Heart left ventricle (tissue), 16 donors: ENCODE measurements at regions not wholly inside any gene's neighbourhood (a gene's known extent, or its start where the extent isn't known, plus 50 kb on each side); places are given as distances from the start of the nearest gene placed in this dataset.
A peak's percentile ranks its signal among the peaks of the same experiment; 100 is the strongest.
"Not testable (repeated sequence)": the region's sequence is repeated elsewhere in the genome, so short reads cannot be mapped to it uniquely, and the experiment has no call there.

Experiments
- ATAC-seq, 4 donors: fragments of 200-7000 bp; cut with Tn5 transposase; one replicate each; pipeline ENCODE4 v1.9.1; 2020 to 2022; ENCODE audit warnings: moderate library complexity in 4 of 4, mild to moderate bottlenecking in 3 of 4, moderate number of reproducible peaks in 1 of 4
- DNase-seq, 5 donors: peaks; one replicate each; pipeline ENCODE4 v3.0.0-alpha.2; 2020
- H3K27ac ChIP-seq, 12 donors: fragments of 200-600 bp; sonication (generic) in 4 of 12; one replicate each; pipeline versions ENCODE4 v1.5.0 to v1.8.0; 2016 to 2022; ENCODE audit warnings: mild to moderate bottlenecking in 2 of 12
- H3K27me3 ChIP-seq, 9 donors: fragments of 200-600 bp; sonication (generic) in 2 of 9; one replicate each; pipeline versions ENCODE4 v1.5.1 to v1.8.0; 2016 to 2022; ENCODE audit warnings: mild to moderate bottlenecking in 3 of 9
- H3K36me3 ChIP-seq, 9 donors: fragments of 200-600 bp; sonication (generic) in 2 of 9; one replicate each; pipeline versions ENCODE4 v1.5.0 to v1.8.0; 2018 to 2022; ENCODE audit warnings: mild to moderate bottlenecking in 2 of 9
- H3K4me1 ChIP-seq, 12 donors: fragments of 200-600 bp; sonication (generic) in 4 of 12; one replicate each; pipeline versions ENCODE4 v1.5.0 to v1.8.0; 2016 to 2022; ENCODE audit warnings: mild to moderate bottlenecking in 3 of 12
- H3K4me3 ChIP-seq, 12 donors: fragments of 200-600 bp; sonication (generic) in 4 of 12; one replicate each; pipeline versions ENCODE4 v1.5.0 to v1.8.0; 2017 to 2022; ENCODE audit warnings: mild to moderate bottlenecking in 9 of 12, moderate library complexity in 4 of 12
- H3K9me3 ChIP-seq, 12 donors: fragments of 200-600 bp; sonication (generic) in 4 of 12; one replicate each; pipeline versions ENCODE4 v1.5.0 to v1.8.0; 2016 to 2022; ENCODE audit warnings: mild to moderate bottlenecking in 1 of 12
- CTCF ChIP-seq, 12 donors: fragments of 200-600 bp; sonication (generic) in 4 of 12; IDR thresholded peaks; one replicate each; pipeline versions ENCODE4 v1.5.0 to v1.8.0; 2018 to 2022; ENCODE audit warnings: antibody characterized with exemption in 12 of 12, mild to moderate bottlenecking in 5 of 12
- POLR2A ChIP-seq, 2 donors: fragments of 450-650 bp; IDR thresholded peaks; one replicate each; pipeline ENCODE4 v1.6.1; 2017; ENCODE audit warnings: antibody characterized with exemption in 2 of 2, mild to moderate bottlenecking in 2 of 2, moderate library complexity in 2 of 2
- WGBS, 4 donors: extraction: QIAGEN DNeasy Blood & Tissue Kit in 2 of 4; methylation state at CpG; one replicate each; pipeline versions ENCODE4 v1.1.5 to v1.1.7; 2013 to 2018; 5-methylcytosine and 5-hydroxymethylcytosine counted together
- intact Hi-C, 10 donors: fragments of 100-400 bp; cut with DNase I; formaldehyde crosslinking; loops; one replicate each; pipeline versions ENCODE4 v1.11.1 to v1.14.2; 2022
- donor health status: ischemic (EF 13 %, LVEDD 7.1; RV severe dilation, severe dysfunction).
- donor health status: healthy with polysubstance abuse.
- donor health status: DM: no; HTN: yes; CAD: no.
- donor health status: DM: no; HTN: no; CAD: no.
- donor health status: ischemic (EF 25% LVEDD 6.9; RV normal size, moderate dysfunction).
- donor health status: ischemic (EF 25% LVEDD 5.7; RV mildly dilated, moderate dysfunction).
- donor health status: healthy.
- donor health status: DM: yes; HTN: yes; CAD: no.
- donor health status: ischemic (EF 35%, LVEDD 5.7; RV mildly dilated, moderate dysfunction).
- donor health status: nonischemic (EF 11% LVEDD 7.7; RV severe dilation, severe dysfunction).
- donor health status: DM: yes; HTN: yes; CAD: no.
- donor health status: PGD.
- donor health status: ischemic (EF 29% LVEDD 5.4; RV normal size, mild dysfunction).
- donor health status: nonischemic (EF 23%, LVEDD 6.1; RV moderate dilation, normal function).

GRCh38 chr3:73827204-73827603 lies 202.5 kb upstream of the PDZRN3 start:
- no peak for TF ChIP-seq CTCF (IDR thresholded peaks at IDR 0.05)
- no peak for TF ChIP-seq POLR2A (IDR thresholded peaks at IDR 0.05)
- WGBS, 4 donors, result 20 to 52% (median 40%) methylated on average over 2 of the region's 2 CpGs
- no peaks in the 10 kb centered on the region for H3K36me3 ChIP-seq
- DNase-seq (peak in 4 of 5 donors; percentile 20 to 64 (median 40)), ATAC-seq (peak; percentile 87 to 93 (median 90))
- no peaks in the 10 kb centered on the region for H3K9me3 ChIP-seq
- H3K27ac ChIP-seq, result peak overlapping the region; percentile 24 to 87 (median 74)
- intact Hi-C loops, result loop anchor here in 3 of 10 donors (5.0 to 10.0 kb wide), 3 partner anchors 202 to 312 kb away; partner anchors contain the start of gene PDZRN3 (in 2 of the 3)
- peaks cover 0 to 28% (median 16%) of the 10 kb centered on the region in 12 donors for H3K4me1 ChIP-seq
- H3K4me3 ChIP-seq, result no peak overlapping the region
- no peaks in the 10 kb centered on the region for H3K27me3 ChIP-seq

DNA sequence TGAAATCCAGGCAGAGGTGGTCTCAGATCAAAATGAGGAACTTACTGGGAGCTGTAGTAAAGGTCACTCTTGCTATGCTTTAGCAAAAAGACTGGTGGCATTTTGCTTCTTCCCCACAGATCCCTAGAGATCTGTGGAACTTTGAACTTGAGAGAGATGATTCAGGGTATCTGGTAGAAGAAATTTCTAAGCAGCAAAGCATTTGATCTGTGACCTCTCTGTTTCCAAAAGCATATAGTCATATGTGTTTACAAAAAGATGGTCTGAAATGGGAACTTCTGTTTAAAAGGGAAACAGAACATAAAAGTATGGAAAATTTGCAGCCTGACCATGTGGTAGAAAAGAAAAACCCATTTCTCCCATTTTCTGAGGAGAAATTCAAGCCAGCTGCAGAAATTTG lies 196.2 kb upstream of the PDZRN3 start:
- H3K4me3 ChIP-seq, DNase-seq, H3K4me1 ChIP-seq, ATAC-seq, H3K27me3 ChIP-seq, H3K9me3 ChIP-seq, H3K36me3 ChIP-seq, H3K27ac ChIP-seq: not testable (repeated sequence)
- intact Hi-C loops, result loop anchor here in 2 of 10 donors (10.0 kb wide), 2 partner anchors 196 to 306 kb away; partner anchors contain the start of gene PDZRN3 (in 1 of the 2)

- WGBS, 4 donors, result 89 to 97% (median 92%) methylated on average over 1 of the region's 1 CpG
- no peaks in the 10 kb centered on the region for H3K4me1 ChIP-seq
- ATAC-seq (no peak), DNase-seq (no peak)
- H3K36me3 ChIP-seq, result no peaks in the 10 kb centered on the region
- H3K27me3 ChIP-seq, result no peaks in the 10 kb centered on the region
- no peak overlapping the region for H3K27ac ChIP-seq
- TF ChIP-seq POLR2A (IDR thresholded peaks at IDR 0.05) (no peak), CTCF (IDR thresholded peaks at IDR 0.05) (no peak)
- H3K9me3 ChIP-seq, result peaks cover 0 to 9% (median 0%) of the 10 kb centered on the region in 12 donors
- intact Hi-C loops, result loop anchor here in 2 of 10 donors (10.0 kb wide), 2 partner anchors 196 to 306 kb away; partner anchors contain the start of gene PDZRN3 (in 1 of the 2)
- H3K4me3 ChIP-seq, result no peak overlapping the region
Observed at GRCh38 chr3:73820431-73820830, 195.7 kb upstream of the PDZRN3 start.

- ATAC-seq (no peak), DNase-seq (no peak)
- Histone ChIP-seq H3K4me3 (no peak overlapping the region), H3K9me3 (no peaks in the 10 kb centered on the region), H3K4me1 (peaks cover 0 to 9% (median 0%) of the 10 kb centered on the region in 12 donors), H3K27me3 (no peaks in the 10 kb centered on the region), H3K27ac (no peak overlapping the region), H3K36me3 (no peaks in the 10 kb centered on the region)
- WGBS, 4 donors, result 93 to 100% (median 93%) methylated on average over 1 of the region's 1 CpG
- intact Hi-C loops, result no loop called here
- TF ChIP-seq POLR2A (IDR thresholded peaks at IDR 0.05), result no peak
- TF ChIP-seq CTCF (IDR thresholded peaks at IDR 0.05), result no peak
Observed at GRCh38 chr3:73815966-73816365, 191.2 kb upstream of the PDZRN3 start.

GRCh38 chr3:73813692-73814292 lies 189.1 kb upstream of the PDZRN3 start:
- Histone ChIP-seq H3K9me3 (no peaks in the 10 kb centered on the region), H3K27me3 (no peaks in the 10 kb centered on the region), H3K36me3 (no peaks in the 10 kb centered on the region), H3K4me3 (no peak overlapping the region), H3K4me1 (peaks cover 0 to 9% (median 0%) of the 10 kb centered on the region in 12 donors), H3K27ac (peak overlapping the region in 1 of 12 donors; percentile 28)
- ATAC-seq (no peak), DNase-seq (no peak)
- no peak for TF ChIP-seq POLR2A (IDR thresholded peaks at IDR 0.05)
- TF ChIP-seq CTCF (IDR thresholded peaks at IDR 0.05), result no peak
- WGBS, 4 donors, result 73 to 76% (median 75%) methylated on average over 4 of the region's 4 CpGs
- intact Hi-C loops, result no loop called here
